HG03025 (cell line): ENCODE measurements at regions not wholly inside any gene's neighbourhood (a gene's known extent, or its start where the extent isn't known, plus 50 kb on each side); places are given as distances from the start of the nearest gene placed in this dataset.

Source experiments
- ATAC-seq: cut with Tn5 transposase; IDR thresholded peaks from one replicate; pipeline ENCODE4 v1.9.1; 2021; ENCODE audit warnings: mild to moderate bottlenecking, moderate library complexity; ENCODE audit not compliant: unreplicated experiment, low FRiP score

- ATAC-seq, result no peak
Measured at GRCh38 chr1:87707411-87707810, 378.7 kb downstream of the LMO4 start.

DNA sequence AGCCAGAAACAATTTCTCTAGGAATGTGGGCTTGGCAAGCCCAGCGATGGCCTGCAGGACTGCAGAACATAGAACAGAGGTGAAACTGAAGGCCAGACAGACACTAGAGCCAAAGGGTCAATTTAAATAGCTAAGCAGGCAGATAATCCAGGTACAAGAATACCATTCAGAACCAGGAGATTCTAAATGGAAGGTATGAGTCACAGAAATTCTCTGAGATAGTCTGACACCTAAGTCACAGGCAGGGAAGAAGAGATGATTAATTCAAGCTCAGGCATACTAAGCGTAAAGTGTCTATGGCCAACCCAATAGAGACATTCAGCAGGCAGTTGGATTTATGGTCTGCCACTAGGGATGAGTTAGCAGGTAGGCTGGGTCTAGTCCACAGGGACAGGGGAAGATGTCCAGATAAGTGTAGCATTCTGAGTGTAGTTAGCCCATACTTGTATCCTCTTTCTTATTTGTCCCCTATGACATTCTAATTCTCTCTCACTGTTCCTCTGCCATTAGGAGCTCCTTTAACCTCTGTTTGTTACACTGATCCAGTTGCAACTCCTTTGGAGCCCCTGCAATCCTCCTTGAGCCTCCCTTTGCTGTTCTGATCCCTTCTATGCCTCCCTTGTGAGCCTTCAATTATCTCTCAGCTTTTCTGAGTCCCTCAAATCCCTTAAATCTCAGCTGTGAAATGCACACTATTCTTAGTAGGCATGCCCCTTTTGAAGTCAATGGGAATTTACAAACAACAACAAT lies 383.8 kb downstream of the LMO4 start:
- no peak for ATAC-seq

GRCh38 chr1:87714278-87714677 lies 385.6 kb downstream of the LMO4 start:
- ATAC-seq, result no peak

- ATAC-seq, result no peak
Measured at GRCh38 chr1:87715052-87715451, 386.4 kb downstream of the LMO4 start.

GRCh38 chr1:87715471-87715870 lies 386.8 kb downstream of the LMO4 start:
- ATAC-seq, result no peak

DNA sequence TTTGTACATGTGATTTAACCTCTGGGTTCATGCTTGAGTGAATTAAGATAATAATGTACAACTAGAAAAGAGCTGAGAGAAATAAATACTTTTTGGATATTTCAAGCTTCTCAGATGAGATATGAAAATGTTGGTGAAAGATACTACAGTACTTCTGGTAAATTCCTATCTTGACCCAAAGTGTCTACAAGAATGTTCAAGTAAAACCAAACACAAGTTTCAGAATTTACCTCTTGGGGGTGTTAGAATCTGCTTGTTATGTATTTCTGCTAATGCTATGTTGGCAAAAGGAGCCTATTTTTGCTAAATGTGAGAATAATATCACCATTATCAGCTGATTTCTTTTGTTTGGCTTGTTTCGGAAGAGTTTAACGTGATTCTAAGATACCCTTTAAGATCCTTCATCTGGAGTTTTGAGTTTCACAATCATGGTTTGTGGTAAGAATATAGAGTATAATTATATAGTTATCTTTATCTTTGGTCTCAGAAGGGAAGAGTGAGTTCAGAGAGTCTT lies 388.5 kb downstream of the LMO4 start:
- no peak for ATAC-seq

- ATAC-seq, result no peak
Measured at GRCh38 chr1:87718241-87718950, 389.7 kb downstream of the LMO4 start.

- no peak for ATAC-seq
Measured at GRCh38 chr1:87719658-87720057, 391.0 kb downstream of the LMO4 start.

- ATAC-seq, result no peak
Measured at GRCh38 chr1:87720561-87720960, 391.9 kb downstream of the LMO4 start.

DNA sequence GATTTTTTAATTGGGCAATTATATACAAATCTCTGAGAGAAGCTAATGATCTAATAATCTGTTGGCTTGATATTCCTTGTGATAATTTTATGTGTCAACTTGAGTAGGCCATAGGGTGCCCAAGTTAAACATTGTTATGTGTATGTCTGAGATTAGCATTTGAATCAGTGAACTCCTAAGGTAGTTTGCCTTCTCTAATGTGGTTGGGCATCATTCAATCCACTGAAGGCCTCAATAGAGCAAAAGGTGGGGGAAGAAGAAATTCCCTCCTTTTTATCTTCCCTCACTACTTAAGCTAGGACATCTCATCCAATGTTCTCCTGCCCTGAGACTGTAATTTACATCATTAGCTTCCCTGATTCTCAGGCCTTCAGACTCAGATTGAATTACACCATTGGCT lies 394.5 kb downstream of the LMO4 start:
- no peak for ATAC-seq

GRCh38 chr1:87728169-87728568 lies 399.5 kb downstream of the LMO4 start:
- ATAC-seq, result no peak

- no peak for ATAC-seq
Measured at GRCh38 chr1:87730274-87731216, 401.9 kb downstream of the LMO4 start.

DNA sequence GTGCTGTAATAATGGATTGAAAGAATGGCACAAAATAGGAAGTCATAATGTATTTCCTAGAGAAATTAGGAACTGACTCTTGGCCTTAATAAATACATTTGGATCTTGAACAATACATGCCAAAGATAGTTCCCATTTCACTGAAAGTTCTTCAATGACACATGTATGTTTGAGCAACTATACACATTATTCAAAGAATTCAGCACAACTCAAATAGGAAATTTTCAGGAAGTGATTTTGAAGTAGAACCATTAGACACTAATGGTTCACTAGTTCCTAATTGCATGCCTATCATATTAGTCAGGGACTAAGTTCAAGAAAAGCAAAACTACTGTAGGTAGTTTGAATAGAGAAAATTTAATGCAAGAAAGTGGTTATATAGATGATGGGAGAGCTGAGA lies 404.7 kb downstream of the LMO4 start:
- ATAC-seq, result no peak

DNA sequence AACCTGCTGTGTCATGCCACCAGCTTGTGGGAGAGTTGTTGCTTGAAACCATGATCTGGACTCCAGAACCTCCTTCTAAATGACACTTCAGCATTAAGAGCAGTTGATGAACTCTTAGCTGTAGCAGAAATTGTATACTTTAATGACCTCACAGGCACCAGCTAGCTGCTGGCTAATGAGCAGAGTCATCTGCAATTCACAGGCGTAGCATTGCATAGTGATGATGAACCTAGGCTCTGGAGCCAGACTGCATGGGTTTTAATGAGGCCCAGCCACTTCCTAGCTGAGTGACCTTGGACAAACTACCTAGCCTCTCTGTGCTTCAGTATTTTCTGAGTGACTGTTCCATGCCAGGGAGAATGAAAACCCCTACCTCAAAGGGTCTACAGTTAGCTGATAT lies 407.1 kb downstream of the LMO4 start:
- no peak for ATAC-seq

DNA sequence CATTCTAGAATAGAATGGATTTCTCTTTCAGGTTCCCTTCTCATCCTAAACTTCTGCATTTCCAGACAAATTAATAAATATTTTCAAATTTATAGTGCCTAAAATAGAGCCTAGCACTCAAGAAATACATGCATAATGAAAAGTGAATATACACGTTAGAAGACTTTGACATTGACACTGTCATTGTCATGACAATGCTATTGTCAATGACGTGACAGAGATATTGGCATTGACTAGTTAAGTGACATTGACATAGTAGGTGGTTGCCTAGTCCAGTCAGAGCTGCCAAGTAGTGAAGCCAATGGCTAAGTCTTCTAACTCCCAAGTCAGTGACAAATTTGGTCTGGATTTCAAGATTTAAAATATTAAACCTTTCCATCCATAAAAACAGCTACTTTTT lies 410.5 kb downstream of the LMO4 start:
- ATAC-seq, result no peak

- ATAC-seq, result no peak
Measured at GRCh38 chr1:87739704-87740103, 411.0 kb downstream of the LMO4 start.

DNA sequence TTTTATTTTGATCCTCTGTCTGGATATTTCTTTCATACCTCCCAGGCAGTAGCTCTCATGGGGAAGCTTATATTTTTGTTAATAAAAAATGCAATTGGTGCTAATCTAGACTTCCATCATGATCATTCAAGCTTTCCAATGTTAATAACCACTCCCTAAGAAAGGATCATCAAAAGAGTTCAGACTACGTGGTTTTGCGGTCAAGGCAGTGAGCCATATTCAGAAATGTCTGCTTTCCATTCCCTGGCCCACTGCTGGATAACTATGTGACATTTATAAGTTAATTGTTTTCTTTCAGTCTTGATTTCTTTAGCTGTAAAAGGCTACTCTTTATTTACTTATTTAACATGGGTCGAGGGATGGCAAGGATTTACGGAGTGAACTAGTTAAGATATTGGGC lies 414.6 kb downstream of the LMO4 start:
- ATAC-seq, result no peak

DNA sequence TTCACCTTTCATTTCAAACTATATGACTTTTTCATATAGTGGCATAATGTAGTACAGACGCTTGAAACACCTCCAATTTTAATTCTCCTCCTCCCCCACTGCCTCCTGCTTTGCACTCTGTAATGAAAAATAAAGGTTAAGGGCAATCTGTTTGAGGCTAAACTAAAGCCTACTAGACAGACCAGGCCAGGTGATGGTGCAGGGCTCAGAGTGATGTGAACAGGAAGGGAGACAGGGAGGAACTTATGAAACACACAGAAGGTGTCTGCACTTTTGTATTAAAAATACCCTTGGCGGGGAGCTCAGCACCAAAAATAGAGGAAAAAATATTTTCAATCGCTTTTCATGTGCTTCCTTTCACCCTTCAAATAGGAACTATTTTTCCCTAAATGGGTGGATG lies 415.4 kb downstream of the LMO4 start:
- ATAC-seq, result no peak

GRCh38 chr1:87744763-87745162 lies 416.1 kb downstream of the LMO4 start:
- no peak for ATAC-seq

DNA sequence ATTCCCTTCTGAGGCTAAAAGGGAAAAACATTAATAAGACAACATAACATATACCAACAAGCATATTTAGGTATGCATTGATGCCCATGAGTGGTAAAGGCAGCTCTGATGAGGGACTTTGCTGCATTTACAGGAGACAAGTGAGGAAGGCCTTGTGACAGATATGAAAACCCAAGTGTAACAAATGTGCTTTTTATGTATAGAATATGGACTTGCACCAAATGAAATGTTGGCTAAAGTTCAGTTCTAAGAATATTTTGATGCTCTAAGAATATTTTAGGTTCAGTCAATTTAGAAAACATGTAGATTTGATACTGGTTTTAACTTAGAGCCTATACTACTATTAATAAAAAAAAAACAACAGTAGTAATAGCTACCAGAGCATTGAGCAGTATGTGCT lies 424.7 kb downstream of the LMO4 start:
- no peak for ATAC-seq

DNA sequence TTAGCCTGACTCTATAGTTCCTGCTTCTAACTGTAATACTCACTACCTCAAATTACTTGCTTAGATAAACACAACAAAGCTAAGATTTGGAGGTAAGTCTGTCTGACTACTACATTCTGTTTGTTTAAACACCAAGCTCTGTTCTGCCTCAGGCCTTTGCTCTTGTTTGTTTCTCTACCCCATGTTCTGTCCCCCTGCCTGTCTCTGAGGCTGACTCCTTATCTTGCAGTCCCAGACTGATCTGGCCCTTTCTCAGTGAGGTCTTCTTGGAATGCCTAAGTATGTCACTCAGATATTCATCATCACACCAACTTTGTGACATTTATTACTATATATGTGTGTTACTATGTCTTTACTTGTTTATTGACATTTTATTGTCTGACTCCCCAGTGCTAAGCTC lies 425.5 kb downstream of the LMO4 start:
- ATAC-seq, result no peak
